K562 (cell line): ENCODE measurements at regions not wholly inside any gene's neighbourhood (a gene's known extent, or its start where the extent isn't known, plus 50 kb on each side); places are given as distances from the start of the nearest gene placed in this dataset.

ENCODE experiments used
- KDM1A ChIP-seq, 2 experiments: fragments of 450-650 bp; IDR thresholded peaks; 2 replicates each; pipeline ENCODE4 v1.6.1; 2016; ENCODE audit warnings: mild to moderate bottlenecking in 2 of 2
- TF ChIP-seq, protein P1 (sequence below), 2 experiments: fragments of 450-650 bp in 1 of 2; IDR thresholded peaks; 2 replicates each; pipeline ENCODE4 v1.6.1; 2011 to 2017; ENCODE audit warnings: low read depth in 2 of 2, antibody characterized with exemption in 1 of 2, borderline replicate concordance in 1 of 2, low read length in 1 of 2, mild to moderate bottlenecking in 1 of 2, mixed read lengths in 1 of 2; ENCODE audit not compliant: control insufficient read depth in 1 of 2
- TF ChIP-seq, protein P2 (sequence below): fragments of 250-450 bp; sonication (Bioruptor Pico); IDR thresholded peaks from 2 replicates; pipeline ENCODE4 v1.5.0; 2021; ENCODE audit warnings: mild to moderate bottlenecking, moderate library complexity

DNA sequence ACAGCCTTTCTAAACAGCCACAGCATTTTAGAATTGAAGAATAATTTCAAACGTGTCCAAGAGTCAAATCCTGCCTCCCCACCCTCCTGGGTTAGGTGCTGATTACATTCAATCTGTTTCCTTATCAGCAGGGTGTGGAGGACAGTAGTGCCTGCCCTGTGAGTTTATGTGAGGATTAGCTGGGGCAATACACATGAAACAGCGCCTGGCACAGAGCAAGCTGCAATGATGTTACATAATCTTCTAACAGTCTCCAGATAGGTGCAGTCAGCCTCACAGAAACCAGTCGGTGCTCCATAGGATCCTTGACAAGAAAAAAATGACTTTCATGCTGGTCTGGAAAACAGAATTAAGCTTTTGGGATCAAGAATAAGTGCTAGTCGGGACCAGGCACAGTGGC, 91.7 kb upstream of the ITGA6 start (continued):
- TF ChIP-seq, protein P1, sequence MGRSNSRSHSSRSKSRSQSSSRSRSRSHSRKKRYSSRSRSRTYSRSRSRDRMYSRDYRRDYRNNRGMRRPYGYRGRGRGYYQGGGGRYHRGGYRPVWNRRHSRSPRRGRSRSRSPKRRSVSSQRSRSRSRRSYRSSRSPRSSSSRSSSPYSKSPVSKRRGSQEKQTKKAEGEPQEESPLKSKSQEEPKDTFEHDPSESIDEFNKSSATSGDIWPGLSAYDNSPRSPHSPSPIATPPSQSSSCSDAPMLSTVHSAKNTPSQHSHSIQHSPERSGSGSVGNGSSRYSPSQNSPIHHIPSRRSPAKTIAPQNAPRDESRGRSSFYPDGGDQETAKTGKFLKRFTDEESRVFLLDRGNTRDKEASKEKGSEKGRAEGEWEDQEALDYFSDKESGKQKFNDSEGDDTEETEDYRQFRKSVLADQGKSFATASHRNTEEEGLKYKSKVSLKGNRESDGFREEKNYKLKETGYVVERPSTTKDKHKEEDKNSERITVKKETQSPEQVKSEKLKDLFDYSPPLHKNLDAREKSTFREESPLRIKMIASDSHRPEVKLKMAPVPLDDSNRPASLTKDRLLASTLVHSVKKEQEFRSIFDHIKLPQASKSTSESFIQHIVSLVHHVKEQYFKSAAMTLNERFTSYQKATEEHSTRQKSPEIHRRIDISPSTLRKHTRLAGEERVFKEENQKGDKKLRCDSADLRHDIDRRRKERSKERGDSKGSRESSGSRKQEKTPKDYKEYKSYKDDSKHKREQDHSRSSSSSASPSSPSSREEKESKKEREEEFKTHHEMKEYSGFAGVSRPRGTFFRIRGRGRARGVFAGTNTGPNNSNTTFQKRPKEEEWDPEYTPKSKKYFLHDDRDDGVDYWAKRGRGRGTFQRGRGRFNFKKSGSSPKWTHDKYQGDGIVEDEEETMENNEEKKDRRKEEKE (IDR thresholded peaks at IDR 0.05; ENCODE audit: borderline replicate concordance in 1 of 2, control insufficient read depth in 1 of 2, low read depth in 2 of 2, low read length in 1 of 2) = no peak
- TF ChIP-seq, protein P2, sequence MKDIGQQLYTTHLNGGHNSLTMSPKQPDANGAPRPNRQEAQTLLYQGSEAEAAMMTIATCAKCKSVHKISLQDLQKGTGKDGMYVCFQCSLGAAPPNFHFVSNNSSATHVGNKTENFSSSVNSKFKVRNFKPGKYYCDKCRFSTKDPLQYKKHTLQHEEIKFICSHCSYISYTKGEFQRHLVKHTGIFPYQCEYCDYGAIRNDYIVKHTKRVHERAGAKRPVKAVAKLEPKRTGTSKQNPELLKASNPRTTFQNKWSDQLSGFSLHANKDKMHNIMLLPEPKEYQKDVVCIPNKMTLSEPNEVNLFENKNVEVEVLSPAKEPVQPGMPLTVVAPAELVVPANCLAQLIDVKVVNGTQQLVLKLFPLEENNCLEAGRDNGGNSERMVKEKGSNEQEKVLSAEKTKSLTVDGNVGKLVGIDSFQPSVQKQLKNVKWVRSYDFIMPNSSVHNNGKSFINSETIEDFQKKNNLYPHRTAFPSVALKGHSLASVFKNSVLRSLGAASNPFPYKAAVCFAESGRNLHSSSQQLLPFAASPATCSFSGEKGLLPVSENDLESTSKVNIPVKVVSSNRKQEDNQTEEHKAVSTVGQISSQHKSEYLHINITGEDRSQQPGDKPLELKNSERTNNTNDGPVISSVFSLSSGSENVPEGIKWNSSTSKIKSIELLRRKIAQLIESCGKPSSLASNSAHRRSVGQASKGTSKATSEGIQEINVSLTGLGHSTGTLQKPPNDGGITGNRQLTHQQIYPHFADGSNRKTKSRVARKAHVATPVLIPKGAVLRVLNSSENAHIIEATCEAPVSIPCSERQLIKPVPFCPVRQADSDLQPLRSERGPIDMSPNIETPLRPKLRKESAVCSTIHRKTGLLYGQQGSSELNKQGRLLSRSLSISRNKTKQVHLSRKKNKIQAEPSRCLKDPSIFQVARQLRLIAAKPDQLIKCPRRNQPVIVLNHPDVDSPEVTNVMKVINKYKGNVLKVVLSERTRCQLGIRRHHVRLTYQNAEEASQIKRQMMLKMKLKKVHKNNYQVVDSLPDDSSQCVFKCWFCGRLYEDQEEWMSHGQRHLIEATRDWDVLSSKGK (CRISPR knock-in tag) = no peak
- TF ChIP-seq KDM1A (IDR thresholded peaks at IDR 0.05) = no peak
